Stomach (tissue), 4 donors: ENCODE measurements at regions not wholly inside any gene's neighbourhood (a gene's known extent, or its start where the extent isn't known, plus 50 kb on each side); places are given as distances from the start of the nearest gene placed in this dataset.

Experiments used
- CTCF ChIP-seq, 7 experiments: fragments of 450-650 bp in 4 of 7; fragments of 200-600 bp in 3 of 7; sonication (generic) in 3 of 7; IDR thresholded peaks; one replicate each; pipeline ENCODE4 v1.5.1; 2016 to 2019; ENCODE audit warnings: antibody characterized with exemption in 7 of 7, control low read depth in 2 of 7, mild to moderate bottlenecking in 1 of 7
- POLR2A ChIP-seq, 4 donors: fragments of 450-650 bp; IDR thresholded peaks; one replicate each; pipeline ENCODE4 v1.6.1; 2016; ENCODE audit warnings: antibody characterized with exemption in 4 of 4, control low read depth in 2 of 4, mild to moderate bottlenecking in 1 of 4, moderate library complexity in 1 of 4
- POLR2AphosphoS5 ChIP-seq, 3 donors: sonication (generic); formaldehyde crosslinking; IDR thresholded peaks; one replicate each; pipeline ENCODE4 v1.6.1; 2016; ENCODE audit warnings: antibody characterized with exemption in 3 of 3

GRCh38 chr2:58614219-58614618 is 373.1 kb upstream of the FANCL start:
- TF ChIP-seq CTCF (IDR thresholded peaks at IDR 0.05) (no peak), POLR2AphosphoS5 (IDR thresholded peaks at IDR 0.05) (no peak), POLR2A (IDR thresholded peaks at IDR 0.05) (no peak)
